ENCODE measurements at regions not wholly inside any gene's neighbourhood (a gene's known extent, or its start where the extent isn't known, plus 50 kb on each side); places are given as distances from the start of the nearest gene placed in this dataset.

DNA sequence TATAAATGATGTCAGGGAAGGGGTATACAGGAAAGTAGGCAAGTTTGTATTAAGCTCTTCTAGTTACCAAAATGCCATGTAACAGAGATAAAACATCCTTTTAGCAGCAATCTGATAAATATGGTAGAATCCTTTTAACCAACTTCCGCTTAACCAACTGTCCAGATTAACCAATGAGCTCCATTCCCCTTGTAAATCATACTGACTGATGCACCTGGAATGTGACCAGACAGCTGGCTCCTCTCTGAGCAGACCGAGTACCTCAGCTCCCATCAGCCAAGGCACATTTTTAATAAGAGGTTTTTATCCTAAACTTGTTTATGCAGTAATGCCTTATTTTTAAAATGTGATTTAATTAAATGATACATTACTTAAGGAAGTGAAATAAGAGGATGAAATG, 66.4 kb downstream of the KLF12 start:
- H3K27me3 ChIP-seq (ENCODE audit: control insufficient read depth, insufficient read depth, low read length): no peaks in the 10 kb centered on the region
- H2AFZ ChIP-seq: no peak overlapping the region
- no peak overlapping the region for H3K27ac ChIP-seq
- H3K9me3 ChIP-seq (ENCODE audit: control insufficient read depth, low read length): no peaks in the 10 kb centered on the region
- no peaks in the 10 kb centered on the region for H3K4me1 ChIP-seq
- H3K9ac ChIP-seq: no peak overlapping the region
- H3K36me3 ChIP-seq (ENCODE audit: control insufficient read depth, insufficient read depth, low read length): no peaks in the 10 kb centered on the region
- no peak overlapping the region for H3K4me2 ChIP-seq (ENCODE audit: low read length)
- no peak for TF ChIP-seq CTCF (IDR thresholded peaks at IDR 0.05)
- H3K79me2 ChIP-seq: no peaks in the 10 kb centered on the region
- no peak overlapping the region for H3K4me3 ChIP-seq (ENCODE audit: low read depth, low read length)

GRCh38 chr13:74066937-74067336, 67.3 kb downstream of the KLF12 start:
- H3K79me2 ChIP-seq: no peaks in the 10 kb centered on the region
- H3K27me3 ChIP-seq (ENCODE audit: control insufficient read depth, insufficient read depth, low read length): no peaks in the 10 kb centered on the region
- H3K4me1 ChIP-seq: no peaks in the 10 kb centered on the region
- H3K4me3 ChIP-seq (ENCODE audit: low read depth, low read length): no peak overlapping the region
- H3K9me3 ChIP-seq (ENCODE audit: control insufficient read depth, low read length): no peaks in the 10 kb centered on the region
- H3K4me2 ChIP-seq (ENCODE audit: low read length): no peak overlapping the region
- no peak for TF ChIP-seq CTCF (IDR thresholded peaks at IDR 0.05)
- no peak overlapping the region for H2AFZ ChIP-seq
- no peak overlapping the region for H3K27ac ChIP-seq
- no peaks in the 10 kb centered on the region for H3K36me3 ChIP-seq (ENCODE audit: control insufficient read depth, insufficient read depth, low read length)
- H3K9ac ChIP-seq: no peak overlapping the region

DNA sequence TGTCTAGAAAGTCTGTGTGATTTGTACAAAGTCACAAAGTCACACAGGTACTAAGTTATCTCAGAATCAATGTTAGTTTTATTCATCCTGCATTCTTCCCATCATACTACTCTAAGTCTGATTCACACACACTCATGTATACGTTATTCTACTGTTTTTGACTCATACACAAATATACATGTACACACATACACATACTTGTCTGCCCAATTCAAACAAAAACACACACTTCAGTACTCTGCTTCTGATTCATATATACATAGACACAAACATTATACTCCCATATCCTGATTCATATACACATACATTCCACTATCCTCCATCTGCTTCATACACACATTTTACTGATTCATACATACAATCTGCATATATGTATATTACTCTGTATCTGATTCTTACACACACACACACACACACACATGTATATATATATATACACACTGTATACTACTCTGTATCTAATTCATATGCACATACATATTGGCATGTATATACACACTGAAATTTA, 69.3 kb downstream of the KLF12 start:
- H3K4me1 ChIP-seq: no peaks in the 10 kb centered on the region
- H3K27me3 ChIP-seq (ENCODE audit: control insufficient read depth, insufficient read depth, low read length): no peaks in the 10 kb centered on the region
- H3K4me2 ChIP-seq (ENCODE audit: low read length): no peak overlapping the region
- no peak overlapping the region for H2AFZ ChIP-seq
- no peaks in the 10 kb centered on the region for H3K36me3 ChIP-seq (ENCODE audit: control insufficient read depth, insufficient read depth, low read length)
- TF ChIP-seq CTCF (IDR thresholded peaks at IDR 0.05): no peak
- no peak overlapping the region for H3K9ac ChIP-seq
- H3K79me2 ChIP-seq: no peaks in the 10 kb centered on the region
- H3K27ac ChIP-seq: no peak overlapping the region
- no peak overlapping the region for H3K4me3 ChIP-seq (ENCODE audit: low read depth, low read length)
- no peaks in the 10 kb centered on the region for H3K9me3 ChIP-seq (ENCODE audit: control insufficient read depth, low read length)

GRCh38 chr13:74063533-74064100, 70.6 kb downstream of the KLF12 start:
- Histone ChIP-seq H3K4me3 (ENCODE audit: low read depth, low read length) (no peak overlapping the region), H3K4me2 (ENCODE audit: low read length) (no peak overlapping the region), H3K27ac (no peak overlapping the region), H2AFZ (peak overlapping the region; percentile 75), H3K9me3 (ENCODE audit: control insufficient read depth, low read length) (no peaks in the 10 kb centered on the region), H3K36me3 (ENCODE audit: control insufficient read depth, insufficient read depth, low read length) (no peaks in the 10 kb centered on the region), H3K9ac (no peak overlapping the region), H3K27me3 (ENCODE audit: control insufficient read depth, insufficient read depth, low read length) (no peaks in the 10 kb centered on the region), H3K4me1 (no peaks in the 10 kb centered on the region), H3K79me2 (no peaks in the 10 kb centered on the region)
- TF ChIP-seq CTCF (IDR thresholded peaks at IDR 0.05): no peak

GRCh38 chr13:74062933-74063332, 71.3 kb downstream of the KLF12 start:
- Histone ChIP-seq H3K36me3 (ENCODE audit: control insufficient read depth, insufficient read depth, low read length) (no peaks in the 10 kb centered on the region), H3K4me2 (ENCODE audit: low read length) (no peak overlapping the region), H3K79me2 (no peaks in the 10 kb centered on the region), H3K27ac (peak overlapping the region; percentile 51), H3K9ac (no peak overlapping the region), H3K27me3 (ENCODE audit: control insufficient read depth, insufficient read depth, low read length) (no peaks in the 10 kb centered on the region), H3K4me3 (ENCODE audit: low read depth, low read length) (no peak overlapping the region), H3K9me3 (ENCODE audit: control insufficient read depth, low read length) (no peaks in the 10 kb centered on the region), H2AFZ (peak overlapping the region; percentile 75), H3K4me1 (no peaks in the 10 kb centered on the region)
- no peak for TF ChIP-seq CTCF (IDR thresholded peaks at IDR 0.05)
